Activated CD8-positive, alpha-beta T cell treated with anti-CD3 and anti-CD28 coated beads, Interleukin-2, amount 10 ng/mL, durations not matched to agents 7 days and 5 days (primary cell): ENCODE measurements at regions not wholly inside any gene's neighbourhood (a gene's known extent, or its start where the extent isn't known, plus 50 kb on each side); places are given as distances from the start of the nearest gene placed in this dataset.

ENCODE experiments used
- ATAC-seq: fragments of 150-1000 bp; cut with Tn5 transposase; one replicate; pipeline ENCODE4 v1.10.0; 2021; ENCODE audit warnings: moderate library complexity
- CTCF ChIA-PET: fragments of 350-600 bp; sonication (Branson Sonifier 250); formaldehyde crosslinking; loops from one replicate; lab custom pipeline; 2021; ENCODE audit warnings: antibody characterized with exemption; lab: Charles Lee
- POLR2A ChIA-PET: fragments of 350-600 bp; sonication (Branson Sonifier 250); formaldehyde crosslinking; loops from one replicate; lab custom pipeline; 2021; ENCODE audit warnings: antibody characterized with exemption; lab: Charles Lee
- DNase-seq: peaks from one replicate; pipeline ENCODE4 v3.0.0-alpha.2; 2020
- H3K27ac Mint-ChIP-seq: one replicate; pipeline ENCODE4 v1.8.0; 2021; ENCODE audit warnings: mild to moderate bottlenecking, mixed read lengths
- H3K27me3 Mint-ChIP-seq: one replicate; pipeline ENCODE4 v1.8.0; 2021; ENCODE audit warnings: low read depth, mixed read lengths
- H3K36me3 Mint-ChIP-seq: one replicate; pipeline ENCODE4 v1.8.0; 2021; ENCODE audit warnings: low read depth, mixed read lengths
- H3K4me1 Mint-ChIP-seq: one replicate; pipeline ENCODE4 v1.8.0; 2021; ENCODE audit warnings: low read depth, mixed read lengths
- H3K4me3 Mint-ChIP-seq: one replicate; pipeline ENCODE4 v1.8.0; 2021; ENCODE audit warnings: mild to moderate bottlenecking, mixed read lengths
- H3K9me3 Mint-ChIP-seq: one replicate; pipeline ENCODE4 v1.8.0; 2022; ENCODE audit warnings: mixed read lengths; ENCODE audit not compliant: insufficient read depth

- POLR2A ChIA-PET: no interaction called here
- Mint-ChIP-seq H3K9me3 (no peaks in the 10 kb centered on the region), H3K4me3 (no peak overlapping the region), H3K4me1 (no peaks in the 10 kb centered on the region), H3K27ac (no peak overlapping the region), H3K36me3 (no peaks in the 10 kb centered on the region), H3K27me3 (no peaks in the 10 kb centered on the region)
- CTCF ChIA-PET: no interaction called here
- ATAC-seq: no peak
- DNase-seq: no peak
Measured at GRCh38 chr3:156620901-156621300, 53.5 kb upstream of the TIPARP start.

- H3K27ac Mint-ChIP-seq: no peak overlapping the region
- CTCF ChIA-PET: no interaction called here
- no peak overlapping the region for H3K4me3 Mint-ChIP-seq
- no peaks in the 10 kb centered on the region for H3K36me3 Mint-ChIP-seq
- H3K9me3 Mint-ChIP-seq: no peaks in the 10 kb centered on the region
- POLR2A ChIA-PET: no interaction called here
- no peak for DNase-seq
- H3K4me1 Mint-ChIP-seq: peaks cover 3% of the 10 kb centered on the region
- ATAC-seq: no peak
- H3K27me3 Mint-ChIP-seq: no peaks in the 10 kb centered on the region
Measured at GRCh38 chr3:156620260-156620659, 54.1 kb upstream of the TIPARP start.

GRCh38 chr3:156619376-156619775 lies 55.0 kb upstream of the TIPARP start:
- POLR2A ChIA-PET: no interaction called here
- DNase-seq (no peak), ATAC-seq (no peak)
- Mint-ChIP-seq H3K4me1 (peaks cover 3% of the 10 kb centered on the region), H3K36me3 (no peaks in the 10 kb centered on the region), H3K4me3 (no peak overlapping the region), H3K27me3 (no peaks in the 10 kb centered on the region), H3K27ac (no peak overlapping the region), H3K9me3 (no peaks in the 10 kb centered on the region)
- CTCF ChIA-PET: no interaction called here

GRCh38 chr3:156617781-156618180 lies 56.6 kb upstream of the TIPARP start:
- ATAC-seq: no peak

GRCh38 chr3:156617145-156617544 lies 57.2 kb upstream of the TIPARP start:
- DNase-seq (no peak), ATAC-seq (no peak)
- Mint-ChIP-seq H3K27ac (no peak overlapping the region), H3K36me3 (no peaks in the 10 kb centered on the region), H3K9me3 (no peaks in the 10 kb centered on the region), H3K4me1 (peaks cover 3% of the 10 kb centered on the region), H3K27me3 (no peaks in the 10 kb centered on the region), H3K4me3 (no peak overlapping the region)
- POLR2A ChIA-PET: no interaction called here
- CTCF ChIA-PET: interaction anchor here (1.0 kb wide), 1 partner anchor 520 kb away, joined by 3 read pairs; no protein-coding TSS in a partner anchor

More at GRCh38 chr3:156617781-156618180, 56.6 kb upstream of the TIPARP start:
- ChIA-PET POLR2A (no interaction called here), CTCF (interaction anchor here (1.0 kb wide), 1 partner anchor 519 kb away, joined by 3 read pairs; no protein-coding TSS in a partner anchor)
- no peak for DNase-seq
- Mint-ChIP-seq H3K4me3 (no peak overlapping the region), H3K36me3 (no peaks in the 10 kb centered on the region), H3K9me3 (no peaks in the 10 kb centered on the region), H3K27me3 (no peaks in the 10 kb centered on the region), H3K27ac (no peak overlapping the region), H3K4me1 (peaks cover 3% of the 10 kb centered on the region)

GRCh38 chr3:156615592-156616173 lies 58.7 kb upstream of the TIPARP start:
- DNase-seq: no peak
- Mint-ChIP-seq H3K9me3 (no peaks in the 10 kb centered on the region), H3K27ac (no peak overlapping the region), H3K4me3 (no peak overlapping the region), H3K4me1 (peaks cover 3% of the 10 kb centered on the region), H3K27me3 (no peaks in the 10 kb centered on the region), H3K36me3 (no peaks in the 10 kb centered on the region)
- ChIA-PET POLR2A (interaction anchor here (0.5 kb wide), 1 partner anchor 80 kb away, joined by 3 read pairs; no protein-coding TSS in a partner anchor), CTCF (interaction anchor here (2.3 kb wide), 1 partner anchor 13 kb away, joined by 5 read pairs; no protein-coding TSS in a partner anchor)
- no peak for ATAC-seq

GRCh38 chr3:156614642-156615511 lies 59.5 kb upstream of the TIPARP start:
- ATAC-seq (no peak), DNase-seq (no peak)
- Mint-ChIP-seq H3K27me3 (peaks cover 3% of the 10 kb centered on the region), H3K27ac (no peak overlapping the region), H3K9me3 (no peaks in the 10 kb centered on the region), H3K36me3 (no peaks in the 10 kb centered on the region), H3K4me1 (peaks cover 6% of the 10 kb centered on the region), H3K4me3 (no peak overlapping the region)
- ChIA-PET POLR2A (interaction anchor here (0.5 kb wide), 1 partner anchor 79 kb away, joined by 3 read pairs; no protein-coding TSS in a partner anchor), CTCF (interaction anchor here (1.0 to 2.3 kb wide), 4 partner anchors 13 to 59 kb away, joined by 3 to 12 read pairs (median 4); partner anchors contain the start of gene TIPARP)

- Mint-ChIP-seq H3K4me3 (no peak overlapping the region), H3K27me3 (peaks cover 9% of the 10 kb centered on the region), H3K9me3 (no peaks in the 10 kb centered on the region), H3K36me3 (no peaks in the 10 kb centered on the region), H3K27ac (no peak overlapping the region), H3K4me1 (peaks cover 17% of the 10 kb centered on the region)
- ATAC-seq: no peak
- no peak for DNase-seq
- ChIA-PET POLR2A (no interaction called here), CTCF (interaction anchor here (0.6 to 2.1 kb wide), 2 partner anchors 17 to 61 kb away, joined by 3 to 12 read pairs; partner anchors contain the start of gene TIPARP)
Measured at GRCh38 chr3:156612903-156613302, 58.0 kb upstream of the SSR3 start.

GRCh38 chr3:156611870-156612494 lies 57.1 kb upstream of the SSR3 start:
- Mint-ChIP-seq H3K9me3 (no peaks in the 10 kb centered on the region), H3K36me3 (no peaks in the 10 kb centered on the region), H3K27me3 (peaks cover 12% of the 10 kb centered on the region), H3K27ac (no peak overlapping the region), H3K4me1 (peaks cover 17% of the 10 kb centered on the region), H3K4me3 (no peak overlapping the region)
- POLR2A ChIA-PET: no interaction called here
- DNase-seq (no peak), ATAC-seq (no peak)
- CTCF ChIA-PET: no interaction called here

GRCh38 chr3:156610154-156610553 lies 55.2 kb upstream of the SSR3 start:
- CTCF ChIA-PET: no interaction called here
- Mint-ChIP-seq H3K27me3 (peaks cover 20% of the 10 kb centered on the region), H3K27ac (no peak overlapping the region)

GRCh38 chr3:156609546-156609945 lies 54.6 kb upstream of the SSR3 start:
- CTCF ChIA-PET: no interaction called here
- H3K27me3 Mint-ChIP-seq: peaks cover 21% of the 10 kb centered on the region

More at GRCh38 chr3:156610154-156610553, 55.2 kb upstream of the SSR3 start:
- ATAC-seq (no peak), DNase-seq (no peak)
- POLR2A ChIA-PET: no interaction called here
- no peaks in the 10 kb centered on the region for H3K36me3 Mint-ChIP-seq
- no peak overlapping the region for H3K4me3 Mint-ChIP-seq
- peaks cover 20% of the 10 kb centered on the region for H3K4me1 Mint-ChIP-seq
- H3K9me3 Mint-ChIP-seq: no peaks in the 10 kb centered on the region

More at GRCh38 chr3:156609546-156609945, 54.6 kb upstream of the SSR3 start:
- POLR2A ChIA-PET: no interaction called here
- no peaks in the 10 kb centered on the region for H3K9me3 Mint-ChIP-seq
- H3K4me3 Mint-ChIP-seq: no peak overlapping the region
- no peak for ATAC-seq
- DNase-seq: no peak
- no peak overlapping the region for H3K27ac Mint-ChIP-seq
- peaks cover 20% of the 10 kb centered on the region for H3K4me1 Mint-ChIP-seq
- H3K36me3 Mint-ChIP-seq: no peaks in the 10 kb centered on the region
